ENCODE measurements at regions not wholly inside any gene's neighbourhood (a gene's known extent, or its start where the extent isn't known, plus 50 kb on each side); places are given as distances from the start of the nearest gene placed in this dataset.

DNA sequence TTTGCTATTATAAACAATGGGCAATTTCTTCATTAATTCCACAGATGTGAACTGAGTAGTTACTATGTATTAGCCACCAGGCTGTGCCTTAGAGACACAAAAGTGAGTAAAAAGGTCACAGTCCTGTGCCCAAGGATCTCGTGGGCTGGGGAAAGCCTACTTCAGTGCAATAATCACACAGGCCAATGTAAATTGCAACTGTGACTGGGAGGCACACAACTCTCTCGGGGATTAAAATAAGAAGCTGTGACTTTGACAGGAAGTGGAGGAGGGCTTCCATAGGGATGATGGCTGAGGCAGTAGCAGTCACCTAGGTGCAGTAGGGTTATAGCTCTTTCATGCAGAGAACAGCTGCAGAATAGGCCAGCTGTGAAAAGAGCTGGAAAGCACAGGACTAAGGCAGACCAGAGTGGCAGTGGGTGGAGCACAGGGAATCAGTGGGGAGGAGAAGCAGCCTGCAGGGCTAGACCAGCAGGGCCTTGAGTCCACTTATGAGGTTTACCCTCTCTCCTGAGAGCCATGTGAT, 121.9 kb downstream of the MAB21L3 start:
- DNase-seq = peak; percentile 40 to 73 (median 68)

DNA sequence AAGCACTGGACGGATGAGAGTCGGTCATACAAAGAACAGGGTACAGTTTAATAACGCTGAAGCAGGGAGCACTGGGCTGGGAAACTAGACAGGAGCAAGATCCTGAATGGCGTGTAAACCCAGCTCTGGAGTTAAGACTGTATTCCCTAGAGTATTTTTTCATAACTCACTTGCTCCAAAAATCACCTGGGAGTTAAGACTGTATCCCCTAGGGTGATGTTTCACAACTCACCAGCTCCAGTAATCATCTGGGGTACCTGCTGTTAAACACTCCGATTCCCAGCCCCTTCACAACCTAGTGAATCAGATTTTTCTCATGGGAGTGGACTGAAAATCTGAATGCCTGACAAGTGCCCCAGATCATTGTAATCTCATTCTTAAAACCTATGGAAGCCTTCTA, 123.2 kb downstream of the MAB21L3 start:
- DNase-seq = no peak

DNA sequence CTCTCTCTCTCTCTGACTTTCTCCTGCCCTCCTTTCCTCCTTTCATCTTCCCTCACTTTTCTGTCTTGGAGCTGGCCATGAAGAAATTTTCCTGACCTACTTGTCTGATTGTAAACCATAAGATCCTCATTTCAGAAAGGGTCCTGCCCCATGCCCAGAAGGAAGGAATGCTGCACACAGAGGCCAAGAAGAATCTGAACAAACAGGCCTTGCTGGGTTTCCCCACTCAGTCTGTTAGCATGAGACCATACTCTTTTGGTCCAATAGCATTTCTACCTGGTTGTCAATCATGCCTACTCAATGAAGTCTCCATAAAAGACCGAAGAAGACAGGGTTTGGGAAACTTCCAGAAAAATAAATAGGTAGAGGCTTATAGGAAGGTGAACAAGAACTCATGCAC, 128.7 kb downstream of the MAB21L3 start:
- DNase-seq = no peak

DNA sequence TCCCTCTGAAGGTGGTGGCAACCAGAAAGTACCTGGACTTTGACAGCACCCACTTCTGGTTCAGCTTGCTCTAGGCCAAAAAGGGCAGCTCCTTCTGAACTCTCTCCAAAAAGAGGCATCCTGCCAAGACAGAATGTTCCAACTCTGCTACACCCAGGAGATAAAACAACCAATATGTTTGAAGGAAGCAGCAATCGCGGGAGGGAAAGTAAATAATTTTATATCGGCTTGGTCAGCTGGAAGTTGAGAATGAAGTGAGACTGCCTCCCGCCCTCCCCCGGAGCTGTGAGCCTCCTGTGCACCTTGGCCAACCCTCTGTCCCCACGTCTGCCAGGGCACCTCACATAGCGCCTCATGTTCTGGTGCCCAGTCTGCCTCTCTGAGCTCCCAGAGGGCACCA, 130.3 kb upstream of the ATP1A1 start:
- DNase-seq = no peak

DNA sequence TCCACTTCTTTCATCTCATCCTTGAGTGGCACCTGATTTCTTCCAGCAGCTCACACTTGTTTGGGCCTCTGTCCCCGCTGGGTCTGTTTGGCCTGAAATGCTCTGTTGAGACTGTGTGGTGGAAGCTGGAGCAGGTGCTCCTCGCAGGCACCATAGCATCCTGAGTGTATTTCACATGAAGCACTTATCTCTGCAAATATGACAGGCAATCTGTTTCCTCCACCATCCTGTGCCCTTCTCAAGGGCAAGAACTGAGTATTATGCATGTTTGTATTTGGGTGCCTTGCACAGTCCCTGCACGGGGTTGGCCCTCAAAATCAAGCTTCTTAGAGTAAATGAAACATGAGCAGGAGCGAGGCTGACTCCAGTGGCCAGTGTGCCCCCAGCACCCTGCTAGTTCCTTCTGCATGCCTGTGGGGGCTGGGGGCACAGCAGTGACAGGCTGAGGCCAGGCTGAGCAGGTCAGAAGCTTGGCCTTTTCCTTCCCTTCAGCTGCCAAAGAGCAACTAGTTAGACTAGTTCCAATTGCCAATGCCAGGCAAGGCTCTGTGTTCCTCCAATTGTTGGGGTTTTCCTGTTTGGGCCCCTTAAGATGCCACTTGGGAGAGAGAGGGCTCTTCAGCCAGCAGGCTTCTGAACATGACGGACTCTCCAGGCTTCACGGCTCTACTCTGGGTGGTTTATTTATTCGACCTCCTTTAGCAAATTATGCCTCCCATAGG, 129.6 kb upstream of the ATP1A1 start:
- DNase-seq = no peak

DNA sequence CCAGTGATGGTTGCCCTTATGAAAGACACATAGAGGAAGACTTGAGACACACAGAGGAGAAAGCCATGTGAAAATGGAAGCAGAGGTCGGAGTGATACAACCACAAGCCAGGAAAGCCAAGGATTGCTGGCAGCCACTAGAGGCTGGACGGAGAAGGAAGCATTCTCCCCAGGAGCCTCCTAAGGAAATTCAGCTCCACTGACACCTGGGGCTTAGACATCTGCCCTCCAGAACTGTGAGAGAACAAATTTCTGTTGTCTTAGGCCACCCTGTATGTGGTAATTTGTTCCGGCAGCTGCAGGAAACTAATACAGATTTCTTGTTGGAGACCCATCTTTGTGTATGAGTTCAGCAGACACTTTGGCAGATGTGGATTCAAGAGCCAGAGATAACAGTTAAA, 126.9 kb upstream of the ATP1A1 start:
- no peak for DNase-seq

DNA sequence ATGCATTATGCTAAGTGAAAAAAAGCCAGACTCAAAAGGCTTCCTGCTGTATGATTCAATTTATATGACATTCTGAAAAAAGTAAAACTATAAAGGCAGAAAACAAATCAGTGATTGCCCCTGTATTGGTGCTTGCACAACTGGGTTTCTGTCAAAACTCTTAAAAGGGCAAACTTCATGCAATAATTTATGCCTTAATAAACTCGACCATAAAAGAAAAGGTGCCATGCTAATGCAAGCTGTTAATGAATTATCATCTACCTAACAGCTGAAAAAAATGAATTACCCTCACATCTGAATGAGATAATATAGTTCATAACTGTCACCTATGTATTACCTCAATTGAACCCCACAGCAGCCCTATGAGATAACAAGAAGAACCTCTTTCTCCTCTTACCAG, 120.8 kb upstream of the ATP1A1 start:
- DNase-seq = no peak

DNA sequence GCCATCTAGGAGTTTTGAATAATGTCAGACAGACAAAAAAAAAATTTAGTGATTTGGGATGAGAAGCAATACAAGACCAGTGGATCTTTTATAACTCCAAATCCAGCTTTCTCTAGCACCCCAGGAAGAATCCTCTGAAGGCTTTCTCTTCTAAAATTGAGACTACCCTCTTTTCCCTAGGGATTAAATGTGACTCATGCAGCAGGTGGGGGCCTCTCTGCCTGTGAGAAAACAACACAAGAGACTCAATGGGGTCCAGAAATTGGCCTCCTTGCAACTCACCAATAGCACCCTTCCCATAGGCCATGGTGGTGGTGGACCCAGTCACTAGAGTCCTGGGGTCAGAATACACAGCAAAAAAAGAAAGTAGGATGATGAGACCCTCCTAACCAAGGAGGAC, 120.3 kb upstream of the ATP1A1 start:
- no peak for DNase-seq

DNA sequence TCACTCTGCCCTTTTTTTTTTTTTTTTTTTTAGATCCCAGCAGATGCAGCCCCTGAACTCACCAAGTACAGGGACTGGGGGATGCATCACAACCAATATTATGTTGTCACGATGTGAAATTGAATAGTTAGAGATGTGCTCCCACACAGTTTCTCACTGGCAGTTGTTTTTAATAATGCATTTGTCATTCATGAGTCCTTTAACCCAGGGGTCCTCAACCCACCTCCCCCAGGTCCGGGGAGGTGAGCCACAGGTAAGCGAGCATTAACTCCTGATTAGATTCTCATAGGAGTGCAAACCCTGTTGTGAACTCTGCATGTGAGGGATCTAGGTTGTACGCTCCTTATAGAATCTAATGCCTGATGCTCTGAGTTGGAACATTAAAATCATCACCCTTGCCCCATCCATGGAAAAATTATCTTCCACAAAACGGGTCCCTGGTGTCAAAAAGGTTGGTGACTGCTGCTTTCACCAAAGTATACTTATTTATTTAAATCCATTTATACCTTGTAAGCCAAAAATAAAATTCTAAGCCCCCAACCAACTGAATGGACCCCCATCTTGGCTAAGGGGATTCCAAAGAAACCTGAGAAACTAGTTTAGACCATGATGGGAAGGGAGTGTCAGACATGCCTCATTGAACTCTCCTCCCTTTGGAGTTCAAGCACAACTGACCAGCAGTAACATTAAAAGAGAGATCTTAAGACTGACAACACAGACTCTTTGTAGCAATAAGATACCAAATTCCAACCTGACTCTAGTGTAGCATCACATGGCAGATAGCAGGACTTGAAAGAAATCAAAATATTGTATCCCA, 119.3 kb upstream of the ATP1A1 start:
- no peak for DNase-seq

DNA sequence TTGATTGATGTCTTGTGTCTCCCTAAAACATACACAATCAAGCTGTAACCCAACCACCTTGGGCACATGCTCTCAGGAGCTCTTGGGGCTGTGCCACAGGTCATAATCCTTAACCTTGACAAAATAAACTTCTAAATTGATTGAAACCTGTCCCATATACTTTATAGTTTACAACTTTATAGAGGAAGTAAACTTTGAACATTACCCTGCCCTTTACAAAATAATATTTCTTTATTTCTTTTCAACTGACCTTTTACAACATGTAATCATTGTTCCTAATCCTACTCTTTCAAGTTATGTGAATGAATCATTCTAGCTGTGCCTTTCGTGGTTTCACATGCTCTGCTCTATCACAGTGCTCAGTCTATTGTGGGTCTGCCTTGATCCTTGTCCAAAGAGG, 118.3 kb upstream of the ATP1A1 start:
- DNase-seq = peak in 2 of 4 experiments; percentile 5

DNA sequence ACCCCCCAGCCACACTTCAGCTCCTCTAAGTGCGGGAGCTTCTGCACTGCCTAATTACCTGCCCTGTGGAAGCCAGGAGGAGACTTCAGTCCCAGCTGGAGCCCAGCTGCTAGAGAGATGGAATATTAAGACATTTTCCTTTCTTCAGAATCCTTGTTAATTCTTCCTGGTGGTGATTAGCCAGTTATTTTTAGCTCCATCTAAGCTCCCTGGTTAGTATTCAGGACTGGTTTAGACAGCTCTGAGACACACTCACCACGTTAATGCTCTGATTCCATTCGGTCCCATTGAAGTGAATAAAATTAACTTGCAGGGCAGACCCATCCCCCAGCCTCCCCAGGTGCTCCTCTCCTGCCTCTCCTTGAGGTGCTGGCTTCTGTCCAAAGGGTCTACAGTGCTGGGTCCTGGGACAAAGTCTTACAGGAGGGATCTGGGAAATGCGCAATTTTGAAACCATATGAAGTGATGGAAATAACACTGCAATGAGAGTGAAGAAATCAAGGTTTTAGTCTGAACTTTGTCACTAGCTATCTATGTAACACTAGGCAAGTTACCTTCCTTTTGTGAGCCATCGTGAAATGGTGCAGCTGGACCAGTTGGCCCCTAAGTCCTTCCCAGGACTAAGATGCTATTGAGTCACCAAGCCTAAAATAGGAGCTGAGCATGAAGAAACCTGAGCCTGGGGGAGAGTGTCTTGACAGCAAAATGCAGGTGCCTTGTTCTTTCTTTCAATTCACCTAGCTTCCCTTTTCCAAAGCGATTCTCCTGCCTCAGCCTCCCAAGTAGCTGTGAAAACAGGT, 117.4 kb upstream of the ATP1A1 start:
- no peak for DNase-seq

DNA sequence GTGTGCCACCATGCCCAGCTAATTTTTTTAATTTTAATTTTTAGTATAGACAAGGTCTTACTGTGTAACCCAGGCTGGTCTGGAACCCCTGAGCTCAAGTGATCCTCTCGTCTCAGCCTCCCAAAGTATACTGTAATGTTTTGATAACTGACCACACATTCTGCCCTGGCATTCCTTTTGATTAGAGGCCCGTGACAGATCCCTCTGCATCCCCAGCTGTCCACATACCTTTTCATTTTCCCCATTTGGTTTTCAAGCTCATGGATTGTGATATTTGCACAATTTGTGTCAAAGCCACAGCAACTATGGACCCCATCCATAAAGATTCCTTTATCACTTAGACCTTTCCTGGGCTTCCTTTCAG, 116.8 kb upstream of the ATP1A1 start:
- no peak for DNase-seq

DNA sequence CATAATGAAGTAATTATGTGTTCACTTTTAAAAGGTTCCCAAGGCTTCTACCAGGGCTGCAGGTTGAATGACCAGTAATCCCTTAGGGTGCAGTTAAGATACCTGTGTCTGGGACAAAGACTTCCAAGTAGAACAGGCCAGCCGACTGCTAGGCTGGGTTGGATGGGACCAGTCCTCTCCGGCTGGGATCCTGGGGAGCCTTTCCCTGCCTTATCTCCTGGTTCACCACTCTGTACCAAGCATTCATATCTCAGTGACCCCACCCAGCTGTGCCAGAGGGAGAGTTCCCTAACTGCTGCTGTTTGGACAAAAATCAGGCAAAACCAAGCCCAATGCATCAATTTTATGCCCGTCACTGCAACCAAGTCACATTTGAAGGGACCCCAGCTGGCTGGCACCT, 116.2 kb upstream of the ATP1A1 start:
- no peak for DNase-seq

DNA sequence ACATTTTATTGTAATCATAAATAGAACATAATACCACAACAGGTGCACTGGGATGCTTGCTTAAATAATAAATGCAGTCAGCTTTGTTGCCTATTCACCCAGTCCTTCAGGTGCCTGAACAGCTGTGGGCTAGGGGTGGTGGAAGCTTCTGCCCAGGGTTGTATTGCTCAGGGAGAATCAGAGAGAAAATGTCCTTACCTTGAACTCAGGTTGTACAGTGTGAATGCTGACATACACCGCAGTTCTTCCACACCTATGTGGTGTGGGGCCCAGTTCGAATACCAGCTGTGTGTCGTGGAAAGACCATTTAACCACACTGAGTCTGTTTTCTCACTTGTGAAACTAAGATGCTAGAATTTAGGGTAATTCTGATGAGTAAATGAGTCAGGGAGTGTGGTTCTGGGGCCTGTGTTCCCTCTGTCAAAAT, 115.7 kb upstream of the ATP1A1 start:
- no peak for DNase-seq

DNA sequence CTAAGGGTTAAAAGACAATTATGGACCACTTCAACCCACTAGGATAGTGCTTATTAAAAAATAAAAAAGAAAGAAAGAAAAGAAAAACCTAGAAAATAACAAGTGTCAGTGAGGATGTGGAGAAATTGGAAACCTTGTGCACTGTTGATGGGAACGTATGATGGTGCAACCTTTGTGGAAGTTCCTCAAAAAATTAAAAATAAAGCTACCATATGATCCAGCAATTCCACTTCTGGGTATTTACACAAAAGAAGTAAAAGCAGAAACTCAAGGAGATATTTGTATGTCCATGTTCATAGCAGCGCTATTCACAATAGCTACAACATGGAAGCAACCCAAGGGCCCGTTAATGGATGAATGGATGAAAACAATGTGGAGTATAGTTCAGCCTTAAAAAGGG, 115.2 kb upstream of the ATP1A1 start:
- DNase-seq = peak in 3 of 4 experiments; percentile 11 to 55 (median 44)

DNA sequence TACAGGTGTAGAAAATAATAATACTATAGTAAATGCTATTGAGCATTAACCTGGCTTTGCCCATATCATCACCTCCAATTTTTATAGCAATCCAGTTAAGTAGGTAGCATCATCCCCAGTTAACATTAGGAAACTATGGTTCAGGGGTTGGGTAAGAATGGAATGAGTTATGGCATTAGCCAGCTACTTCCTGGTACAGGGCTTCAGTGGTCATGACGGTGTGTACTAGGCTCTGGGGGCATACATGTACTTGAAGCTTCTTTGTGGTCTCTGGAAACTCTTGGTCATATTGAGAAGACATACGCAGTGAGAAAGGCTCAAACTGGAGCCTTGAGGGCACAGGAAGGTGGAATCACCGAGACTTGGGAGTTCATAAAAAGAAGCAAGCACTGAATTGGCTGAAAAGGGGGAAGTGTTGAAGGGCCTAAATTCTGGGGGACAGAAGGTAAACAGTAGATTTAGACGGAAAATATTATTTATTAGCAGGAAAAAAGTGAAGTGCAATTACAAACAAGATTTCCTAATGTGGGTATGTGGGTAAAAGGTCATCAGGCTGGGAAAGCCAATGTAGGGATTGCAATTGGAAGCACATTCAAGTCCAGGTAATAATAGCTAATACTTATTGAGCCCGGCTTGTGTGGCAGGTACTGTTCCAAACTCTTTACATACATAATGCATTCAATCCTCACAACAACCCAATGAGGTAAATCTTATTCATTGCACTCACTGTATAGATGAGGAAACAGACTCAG, 114.2 kb upstream of the ATP1A1 start:
- DNase-seq = peak in 2 of 4 experiments; percentile 7 to 19

DNA sequence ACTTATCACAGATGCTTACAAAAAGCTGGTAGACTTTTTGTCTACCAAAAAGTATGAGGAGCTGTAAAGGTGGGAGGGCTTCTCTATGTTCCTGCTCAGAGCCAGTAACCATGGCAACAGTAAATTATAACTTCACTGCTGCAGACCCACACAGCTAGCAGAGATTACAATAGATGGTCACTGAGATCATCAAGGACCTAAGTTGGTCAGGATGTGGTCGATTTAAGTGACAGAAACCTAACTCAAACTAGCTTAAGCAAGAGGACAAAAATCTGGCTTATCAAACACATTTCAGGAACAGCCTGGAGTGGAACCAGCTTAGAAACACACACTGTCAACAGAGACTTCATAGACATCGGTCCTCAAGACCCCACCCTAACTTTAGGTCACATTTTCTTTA, 113.4 kb upstream of the ATP1A1 start:
- peak in 1 of 4 experiments; percentile 12 for DNase-seq

DNA sequence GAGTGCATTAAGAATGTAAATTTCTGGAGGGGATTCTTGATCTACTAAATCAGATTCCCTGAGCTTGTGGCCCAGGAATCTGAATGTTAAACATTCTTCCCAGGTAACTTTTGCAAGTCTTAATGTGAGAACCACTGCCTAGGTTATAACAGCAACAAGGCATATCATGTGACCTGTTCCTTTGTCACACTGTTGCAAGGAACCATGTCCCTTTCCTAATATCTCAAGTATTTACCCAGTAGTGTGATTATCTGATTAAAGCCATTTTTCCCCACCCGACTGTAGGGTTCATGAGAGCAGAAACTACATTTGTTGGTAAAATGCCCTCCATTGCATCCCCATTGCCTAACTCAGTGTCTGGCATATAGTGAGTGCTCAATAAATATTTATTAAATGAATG, 112.9 kb upstream of the ATP1A1 start:
- DNase-seq = peak in 1 of 4 experiments; percentile 7

DNA sequence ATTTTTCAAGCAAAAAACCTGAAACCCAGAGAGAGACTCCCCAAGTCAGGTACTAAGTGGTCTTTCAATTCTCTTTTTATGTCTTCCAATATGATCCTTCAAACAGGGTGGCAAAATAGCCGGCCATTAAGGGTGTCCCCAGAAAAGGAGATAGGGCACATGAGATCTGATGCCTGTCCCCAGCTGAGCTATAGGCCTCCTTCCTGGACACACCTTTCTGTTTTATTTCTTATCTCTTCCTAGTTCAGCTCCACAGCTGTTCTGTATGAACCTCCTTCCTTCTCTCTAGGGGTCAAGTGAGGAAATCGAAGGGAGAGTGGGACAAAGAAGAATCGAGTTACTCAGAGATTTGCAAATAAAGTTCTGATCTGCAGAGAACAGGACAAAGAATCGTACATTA, 112.4 kb upstream of the ATP1A1 start:
- DNase-seq = no peak

DNA sequence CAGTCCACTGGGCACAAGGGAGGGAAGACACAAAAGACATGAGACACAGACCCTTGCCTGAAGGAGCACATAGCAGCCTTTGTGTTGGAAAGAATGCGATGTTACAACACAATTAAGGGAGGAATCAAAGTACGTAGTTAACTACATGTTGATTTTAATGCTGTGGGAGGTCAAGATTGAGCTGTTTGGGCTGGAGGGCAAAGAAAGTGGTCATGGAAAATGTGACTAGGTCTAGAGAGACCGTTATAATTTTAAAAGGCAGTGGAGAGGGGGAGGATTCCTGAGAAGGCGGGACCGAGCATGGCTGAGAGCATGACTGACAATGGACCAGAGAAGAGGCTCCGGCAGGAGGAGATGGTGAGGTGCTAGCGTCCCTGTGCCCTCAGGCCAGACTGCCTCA, 111.8 kb upstream of the ATP1A1 start:
- DNase-seq = no peak

DNA sequence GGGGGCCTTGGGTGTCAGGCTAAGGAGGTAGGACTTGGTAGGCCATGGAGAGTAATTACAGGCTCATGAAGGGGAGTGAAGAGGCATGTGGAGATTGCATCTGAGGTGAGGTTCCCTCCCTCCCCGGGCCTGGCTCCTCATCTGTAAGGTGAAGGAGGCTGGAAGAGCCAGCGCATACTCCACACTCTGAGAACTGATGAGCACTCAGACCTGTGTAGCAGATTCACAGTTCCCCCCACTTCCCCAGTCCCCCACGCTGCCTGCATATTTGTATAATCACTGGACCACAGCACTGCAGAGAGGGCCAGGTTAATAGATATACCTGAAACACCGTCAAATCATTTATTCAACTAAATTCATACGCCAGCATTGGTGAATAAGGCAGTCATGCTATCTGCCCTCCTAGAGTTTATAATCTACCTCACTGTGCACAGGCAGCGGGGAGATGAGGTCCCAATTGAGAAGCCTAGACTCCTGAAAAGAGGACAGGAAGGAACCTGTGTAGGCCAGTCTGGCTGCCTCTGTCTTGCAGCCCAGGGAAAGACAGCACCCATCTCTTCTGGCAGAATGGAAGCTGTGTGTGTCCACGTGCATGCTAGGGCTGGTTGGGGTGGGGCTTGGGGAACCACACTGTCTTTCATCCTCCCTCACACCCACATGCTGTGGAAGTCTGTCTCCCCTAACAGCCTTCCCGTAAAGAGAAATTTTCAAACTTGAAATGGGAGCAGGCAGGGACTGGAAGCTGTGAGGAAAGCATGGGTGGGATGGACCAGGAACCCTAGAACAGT, 110.6 kb upstream of the ATP1A1 start:
- DNase-seq = no peak

DNA sequence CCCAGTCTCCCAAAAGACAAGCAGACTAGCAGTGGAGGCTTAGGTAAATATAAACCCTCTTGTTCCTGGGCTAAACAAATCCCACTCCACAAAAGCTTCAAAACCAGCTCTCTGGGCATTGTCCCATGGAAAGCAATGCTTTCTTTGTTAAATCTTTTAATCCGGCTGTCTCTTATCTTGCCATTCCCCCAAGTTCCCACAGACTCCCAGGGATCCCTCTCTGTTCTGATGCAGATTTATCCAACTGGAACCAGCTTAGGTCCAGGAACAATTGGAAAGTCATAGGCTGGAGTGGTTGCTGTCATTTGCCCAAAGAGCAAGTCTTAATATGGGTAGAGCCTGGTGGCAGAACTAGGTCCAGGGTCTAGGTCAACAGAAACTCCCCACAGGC, 110.1 kb upstream of the ATP1A1 start:
- no peak for DNase-seq

Data from suppressor macrophage (primary cell).